GM19238 (cell line): ENCODE measurements at regions not wholly inside any gene's neighbourhood (a gene's known extent, or its start where the extent isn't known, plus 50 kb on each side); places are given as distances from the start of the nearest gene placed in this dataset.

Source experiments
- DNase-seq: peaks from one replicate; pipeline ENCODE4 v3.0.0; 2011; ENCODE audit warnings: low spot score; ENCODE audit not compliant: insufficient read length

- no peak for DNase-seq
Measured at GRCh38 chr11:26144911-26145310, 187.0 kb upstream of the ANO3 start.

- no peak for DNase-seq
Measured at GRCh38 chr11:26149585-26149984, 182.3 kb upstream of the ANO3 start.

- DNase-seq = no peak
Measured at GRCh38 chr11:26150031-26150430, 181.9 kb upstream of the ANO3 start.

- DNase-seq = no peak
Measured at GRCh38 chr11:26158251-26158650, 173.7 kb upstream of the ANO3 start.

GRCh38 chr11:26162291-26162690, 169.6 kb upstream of the ANO3 start:
- DNase-seq = no peak

GRCh38 chr11:26186389-26186788, 145.5 kb upstream of the ANO3 start:
- no peak for DNase-seq

- no peak for DNase-seq
Measured at GRCh38 chr11:26187639-26188038, 144.3 kb upstream of the ANO3 start.

GRCh38 chr11:26188554-26188953, 143.4 kb upstream of the ANO3 start:
- DNase-seq = no peak

GRCh38 chr11:26191193-26191592, 140.7 kb upstream of the ANO3 start:
- DNase-seq = no peak

GRCh38 chr11:26193694-26194365, 138.1 kb upstream of the ANO3 start:
- DNase-seq = no peak

- DNase-seq = no peak
Measured at GRCh38 chr11:26194881-26195280, 137.0 kb upstream of the ANO3 start.

GRCh38 chr11:26198532-26199096, 133.3 kb upstream of the ANO3 start:
- no peak for DNase-seq

GRCh38 chr11:26199331-26200095, 132.4 kb upstream of the ANO3 start:
- DNase-seq = no peak

- no peak for DNase-seq
Measured at GRCh38 chr11:26201411-26201810, 130.5 kb upstream of the ANO3 start.

- no peak for DNase-seq
Measured at GRCh38 chr11:26202754-26203153, 129.2 kb upstream of the ANO3 start.

GRCh38 chr11:26204101-26204500, 127.8 kb upstream of the ANO3 start:
- DNase-seq = no peak

GRCh38 chr11:26204839-26205238, 127.1 kb upstream of the ANO3 start:
- no peak for DNase-seq

GRCh38 chr11:26219183-26220117, 112.5 kb upstream of the ANO3 start:
- no peak for DNase-seq

- DNase-seq = no peak
Measured at GRCh38 chr11:26225646-26226045, 106.3 kb upstream of the ANO3 start.

GRCh38 chr11:26227301-26227746, 104.6 kb upstream of the ANO3 start:
- DNase-seq = peak; percentile 2

- DNase-seq = no peak
Measured at GRCh38 chr11:26227883-26228502, 103.9 kb upstream of the ANO3 start.
